ENCODE measurements at regions not wholly inside any gene's neighbourhood (a gene's known extent, or its start where the extent isn't known, plus 50 kb on each side); places are given as distances from the start of the nearest gene placed in this dataset.

- no peaks in the 10 kb centered on the region for H3K4me1 ChIP-seq (ENCODE audit: insufficient read depth, low read length)
- H2AFZ ChIP-seq (ENCODE audit: low read depth, low read length), result no peak overlapping the region
- H3K4me2 ChIP-seq (ENCODE audit: insufficient read depth, low read length), result no peak overlapping the region
- no peak overlapping the region for H3K27ac ChIP-seq (ENCODE audit: low read length)
- H3K9me3 ChIP-seq (ENCODE audit: insufficient read depth, low read length, severe bottlenecking), result no peaks in the 10 kb centered on the region
- no peaks in the 10 kb centered on the region for H4K20me1 ChIP-seq (ENCODE audit: insufficient read depth, low read length)
- ATAC-seq (ENCODE audit: insufficient read depth, low read depth) (no peak), DNase-seq (no peak)
- H3K9ac ChIP-seq (ENCODE audit: low read depth, low read length), result no peak overlapping the region
- no peaks in the 10 kb centered on the region for H3K79me2 ChIP-seq (ENCODE audit: insufficient read depth, low read length)
- no peaks in the 10 kb centered on the region for H3K36me3 ChIP-seq (ENCODE audit: insufficient read depth, low read length)
- TF ChIP-seq CTCF (IDR thresholded peaks at IDR 0.05; ENCODE audit: borderline replicate concordance, extremely low read depth, low read length, poor library complexity, severe bottlenecking), result no peak
- no peak for TF ChIP-seq EZH2 (IDR thresholded peaks at IDR 0.05; ENCODE audit: borderline replicate concordance, low read depth, low read length, severe bottlenecking)
- no peak overlapping the region for H3K4me3 ChIP-seq (ENCODE audit: low read depth in 1 of 2, low read length in 2 of 2)
- H3K27me3 ChIP-seq (ENCODE audit: insufficient read depth, low read length, poor library complexity), result peaks cover 14% of the 10 kb centered on the region
Observed at GRCh38 chr1:147849098-147849895, 53.3 kb upstream of the GJA8 start.

GRCh38 chr1:147850737-147851136 is 51.9 kb upstream of the GJA8 start:
- no peak overlapping the region for H2AFZ ChIP-seq (ENCODE audit: low read depth, low read length)
- H3K4me3 ChIP-seq (ENCODE audit: low read depth in 1 of 2, low read length in 2 of 2), result no peak overlapping the region
- TF ChIP-seq EZH2 (IDR thresholded peaks at IDR 0.05; ENCODE audit: borderline replicate concordance, low read depth, low read length, severe bottlenecking), result no peak
- ATAC-seq (ENCODE audit: insufficient read depth, low read depth), result no peak
- H3K4me2 ChIP-seq (ENCODE audit: insufficient read depth, low read length), result no peak overlapping the region
- DNase-seq, result no peak
- no peaks in the 10 kb centered on the region for H3K36me3 ChIP-seq (ENCODE audit: insufficient read depth, low read length)
- H4K20me1 ChIP-seq (ENCODE audit: insufficient read depth, low read length), result no peaks in the 10 kb centered on the region
- H3K9me3 ChIP-seq (ENCODE audit: insufficient read depth, low read length, severe bottlenecking), result no peaks in the 10 kb centered on the region
- no peaks in the 10 kb centered on the region for H3K4me1 ChIP-seq (ENCODE audit: insufficient read depth, low read length)
- no peak overlapping the region for H3K27ac ChIP-seq (ENCODE audit: low read length)
- H3K79me2 ChIP-seq (ENCODE audit: insufficient read depth, low read length), result no peaks in the 10 kb centered on the region
- H3K27me3 ChIP-seq (ENCODE audit: insufficient read depth, low read length, poor library complexity), result peaks cover 14% of the 10 kb centered on the region
- H3K9ac ChIP-seq (ENCODE audit: low read depth, low read length), result no peak overlapping the region

GRCh38 chr1:147851149-147851548 is 51.4 kb upstream of the GJA8 start:
- Histone ChIP-seq H3K36me3 (ENCODE audit: insufficient read depth, low read length) (no peaks in the 10 kb centered on the region), H3K27me3 (ENCODE audit: insufficient read depth, low read length, poor library complexity) (peaks cover 10% of the 10 kb centered on the region), H2AFZ (ENCODE audit: low read depth, low read length) (no peak overlapping the region), H3K9ac (ENCODE audit: low read depth, low read length) (no peak overlapping the region), H3K27ac (ENCODE audit: low read length) (no peak overlapping the region), H3K9me3 (ENCODE audit: insufficient read depth, low read length, severe bottlenecking) (no peaks in the 10 kb centered on the region), H3K4me2 (ENCODE audit: insufficient read depth, low read length) (no peak overlapping the region), H3K4me3 (ENCODE audit: low read depth in 1 of 2, low read length in 2 of 2) (no peak overlapping the region), H3K4me1 (ENCODE audit: insufficient read depth, low read length) (no peaks in the 10 kb centered on the region), H4K20me1 (ENCODE audit: insufficient read depth, low read length) (no peaks in the 10 kb centered on the region), H3K79me2 (ENCODE audit: insufficient read depth, low read length) (no peaks in the 10 kb centered on the region)
- DNase-seq (no peak), ATAC-seq (ENCODE audit: insufficient read depth, low read depth) (no peak)
- no peak for TF ChIP-seq CTCF (IDR thresholded peaks at IDR 0.05; ENCODE audit: borderline replicate concordance, extremely low read depth, low read length, poor library complexity, severe bottlenecking)
- TF ChIP-seq EZH2 (IDR thresholded peaks at IDR 0.05; ENCODE audit: borderline replicate concordance, low read depth, low read length, severe bottlenecking), result no peak

DNA sequence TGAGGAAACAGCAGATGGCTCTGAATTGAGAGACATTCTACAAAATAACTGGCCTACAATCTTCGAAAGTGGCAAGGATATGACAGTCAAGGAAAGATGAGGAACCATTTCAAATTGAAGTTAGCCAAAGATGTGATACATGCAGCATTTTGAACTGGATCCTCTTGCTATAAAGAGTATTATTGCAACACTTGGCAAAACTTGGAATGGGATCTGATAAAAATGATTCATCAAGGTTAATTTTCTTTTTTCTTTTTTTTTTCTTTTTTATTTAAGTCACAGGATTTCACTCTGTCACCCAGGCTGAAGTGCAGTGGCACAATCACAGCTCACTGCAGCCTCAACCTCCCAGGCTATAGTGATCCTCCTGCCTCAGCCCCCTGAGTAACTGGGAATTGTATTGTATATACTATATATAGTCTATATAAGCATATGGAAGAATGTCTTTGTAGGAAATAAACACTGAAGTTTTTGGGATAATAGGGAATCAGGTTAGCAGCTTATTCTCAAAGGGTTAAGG is 49.8 kb upstream of the GJA8 start:
- TF ChIP-seq EZH2 (IDR thresholded peaks at IDR 0.05; ENCODE audit: borderline replicate concordance, low read depth, low read length, severe bottlenecking) (no peak), CTCF (IDR thresholded peaks at IDR 0.05; ENCODE audit: borderline replicate concordance, extremely low read depth, low read length, poor library complexity, severe bottlenecking) (no peak)
- Histone ChIP-seq H3K79me2 (ENCODE audit: insufficient read depth, low read length) (no peaks in the 10 kb centered on the region), H3K9ac (ENCODE audit: low read depth, low read length) (no peak overlapping the region), H3K4me2 (ENCODE audit: insufficient read depth, low read length) (no peak overlapping the region), H3K4me3 (ENCODE audit: low read depth in 1 of 2, low read length in 2 of 2) (no peak overlapping the region), H3K4me1 (ENCODE audit: insufficient read depth, low read length) (no peaks in the 10 kb centered on the region), H3K27me3 (ENCODE audit: insufficient read depth, low read length, poor library complexity) (peaks cover 9% of the 10 kb centered on the region), H4K20me1 (ENCODE audit: insufficient read depth, low read length) (no peaks in the 10 kb centered on the region), H2AFZ (ENCODE audit: low read depth, low read length) (no peak overlapping the region), H3K9me3 (ENCODE audit: insufficient read depth, low read length, severe bottlenecking) (no peaks in the 10 kb centered on the region), H3K27ac (ENCODE audit: low read length) (no peak overlapping the region), H3K36me3 (ENCODE audit: insufficient read depth, low read length) (no peaks in the 10 kb centered on the region)
- DNase-seq, result no peak
- no peak for ATAC-seq (ENCODE audit: insufficient read depth, low read depth)
